Vagina (tissue), 2 donors: ENCODE measurements at regions not wholly inside any gene's neighbourhood (a gene's known extent, or its start where the extent isn't known, plus 50 kb on each side); places are given as distances from the start of the nearest gene placed in this dataset.

Experiments used
- DNase-seq, 2 donors: peaks; one replicate each; pipeline ENCODE4 v3.0.0-alpha.2; 2017; ENCODE audit errors: extremely low spot score in 2 of 2
- H3K27ac ChIP-seq: fragments of 200-600 bp; sonication (generic); one replicate; pipeline ENCODE4 v1.5.1; 2019
- H3K27me3 ChIP-seq: fragments of 200-600 bp; sonication (generic); one replicate; pipeline ENCODE4 v1.5.1; 2019
- H3K36me3 ChIP-seq, 2 donors: fragments of 200-600 bp; sonication (generic); one replicate each; pipeline ENCODE4 v1.5.1; 2017 to 2019
- H3K4me1 ChIP-seq: fragments of 200-600 bp; sonication (generic); one replicate; pipeline ENCODE4 v1.5.1; 2019
- H3K4me3 ChIP-seq, 2 donors: fragments of 200-600 bp; sonication (generic); 1 replicate in 1 of 2; 2 replicates in 1 of 2; pipeline ENCODE4 v1.5.1; 2016 to 2019
- H3K9me3 ChIP-seq: fragments of 200-600 bp; sonication (generic); one replicate; pipeline ENCODE4 v1.5.1; 2019
- CTCF ChIP-seq, 3 experiments: fragments of 450-650 bp in 2 of 3; fragments of 200-600 bp in 1 of 3; sonication (generic) in 1 of 3; IDR thresholded peaks; one replicate each; pipeline ENCODE4 v1.5.1; 2017 to 2019; ENCODE audit warnings: antibody characterized with exemption in 3 of 3, mild to moderate bottlenecking in 2 of 3, moderate library complexity in 2 of 3
- POLR2A ChIP-seq, 2 donors: fragments of 450-650 bp; IDR thresholded peaks; one replicate each; pipeline ENCODE4 v1.6.1; 2017; ENCODE audit warnings: antibody characterized with exemption in 2 of 2, mild to moderate bottlenecking in 2 of 2, moderate library complexity in 2 of 2
- POLR2AphosphoS5 ChIP-seq, 2 donors: sonication (generic); formaldehyde crosslinking; IDR thresholded peaks; one replicate each; pipeline ENCODE4 v1.9.0; 2017; ENCODE audit warnings: antibody characterized with exemption in 2 of 2, mild to moderate bottlenecking in 2 of 2, low read depth in 1 of 2; ENCODE audit not compliant: insufficient read depth in 1 of 2
- intact Hi-C: fragments of 100-400 bp; cut with DNase I; formaldehyde crosslinking; loops from one replicate; pipeline ENCODE4 v1.15.1; 2023

- no peaks in the 10 kb centered on the region for H3K4me1 ChIP-seq
- no peaks in the 10 kb centered on the region for H3K9me3 ChIP-seq
- H3K27me3 ChIP-seq: no peaks in the 10 kb centered on the region
- intact Hi-C loops: no loop called here
- no peak for DNase-seq
- H3K27ac ChIP-seq: no peak overlapping the region
- no peaks in the 10 kb centered on the region for H3K36me3 ChIP-seq
- TF ChIP-seq POLR2AphosphoS5 (IDR thresholded peaks at IDR 0.05; ENCODE audit: insufficient read depth in 1 of 2, low read depth in 1 of 2) (no peak), CTCF (IDR thresholded peaks at IDR 0.05) (no peak), POLR2A (IDR thresholded peaks at IDR 0.05) (no peak)
- H3K4me3 ChIP-seq: no peak overlapping the region
These were observed 466.1 kb downstream of the EDEM1 start for GRCh38 chr3:5653426-5654143.

GRCh38 chr3:5657106-5657505, 469.6 kb downstream of the EDEM1 start:
- TF ChIP-seq POLR2A (IDR thresholded peaks at IDR 0.05): no peak
- TF ChIP-seq POLR2AphosphoS5 (IDR thresholded peaks at IDR 0.05; ENCODE audit: insufficient read depth in 1 of 2, low read depth in 1 of 2): no peak
- no peak for TF ChIP-seq CTCF (IDR thresholded peaks at IDR 0.05)
- no peaks in the 10 kb centered on the region for H3K36me3 ChIP-seq
- H3K4me1 ChIP-seq: no peaks in the 10 kb centered on the region
- no peaks in the 10 kb centered on the region for H3K27me3 ChIP-seq
- intact Hi-C loops: no loop called here
- no peak overlapping the region for H3K4me3 ChIP-seq
- no peaks in the 10 kb centered on the region for H3K9me3 ChIP-seq
- no peak for DNase-seq
- no peak overlapping the region for H3K27ac ChIP-seq

- no peak for DNase-seq
- no peaks in the 10 kb centered on the region for H3K27me3 ChIP-seq
- no peak overlapping the region for H3K4me3 ChIP-seq
- H3K27ac ChIP-seq: no peak overlapping the region
- TF ChIP-seq POLR2AphosphoS5 (IDR thresholded peaks at IDR 0.05; ENCODE audit: insufficient read depth in 1 of 2, low read depth in 1 of 2) (no peak), CTCF (IDR thresholded peaks at IDR 0.05) (no peak), POLR2A (IDR thresholded peaks at IDR 0.05) (no peak)
- no peaks in the 10 kb centered on the region for H3K4me1 ChIP-seq
- intact Hi-C loops: no loop called here
- H3K36me3 ChIP-seq: no peaks in the 10 kb centered on the region
- no peaks in the 10 kb centered on the region for H3K9me3 ChIP-seq
These were observed 476.1 kb downstream of the EDEM1 start for GRCh38 chr3:5663601-5664000.

- DNase-seq: no peak
- Histone ChIP-seq H3K9me3 (no peaks in the 10 kb centered on the region), H3K36me3 (no peaks in the 10 kb centered on the region), H3K4me1 (no peaks in the 10 kb centered on the region), H3K27me3 (no peaks in the 10 kb centered on the region), H3K27ac (no peak overlapping the region), H3K4me3 (no peak overlapping the region)
- TF ChIP-seq POLR2AphosphoS5 (IDR thresholded peaks at IDR 0.05; ENCODE audit: insufficient read depth in 1 of 2, low read depth in 1 of 2) (no peak), CTCF (IDR thresholded peaks at IDR 0.05) (no peak), POLR2A (IDR thresholded peaks at IDR 0.05) (no peak)
- intact Hi-C loops: no loop called here
These were observed 478.9 kb downstream of the EDEM1 start for GRCh38 chr3:5666455-5666854.

- Histone ChIP-seq H3K27ac (no peak overlapping the region), H3K27me3 (no peaks in the 10 kb centered on the region), H3K4me1 (no peaks in the 10 kb centered on the region), H3K4me3 (no peak overlapping the region), H3K9me3 (no peaks in the 10 kb centered on the region), H3K36me3 (no peaks in the 10 kb centered on the region)
- DNase-seq: no peak
- intact Hi-C loops: no loop called here
- TF ChIP-seq CTCF (IDR thresholded peaks at IDR 0.05) (no peak), POLR2AphosphoS5 (IDR thresholded peaks at IDR 0.05; ENCODE audit: insufficient read depth in 1 of 2, low read depth in 1 of 2) (no peak), POLR2A (IDR thresholded peaks at IDR 0.05) (no peak)
These were observed 486.0 kb downstream of the EDEM1 start for GRCh38 chr3:5673521-5673920.
